D341Med (cell line): ENCODE measurements at regions not wholly inside any gene's neighbourhood (a gene's known extent, or its start where the extent isn't known, plus 50 kb on each side); places are given as distances from the start of the nearest gene placed in this dataset.
"Not testable (repeated sequence)": the region's sequence is repeated elsewhere in the genome, so short reads cannot be mapped to it uniquely, and the experiment has no call there.

Source experiments
- DNase-seq: peaks from one replicate; pipeline ENCODE4 v3.0.0; 2012; ENCODE audit warnings: low spot score

DNA sequence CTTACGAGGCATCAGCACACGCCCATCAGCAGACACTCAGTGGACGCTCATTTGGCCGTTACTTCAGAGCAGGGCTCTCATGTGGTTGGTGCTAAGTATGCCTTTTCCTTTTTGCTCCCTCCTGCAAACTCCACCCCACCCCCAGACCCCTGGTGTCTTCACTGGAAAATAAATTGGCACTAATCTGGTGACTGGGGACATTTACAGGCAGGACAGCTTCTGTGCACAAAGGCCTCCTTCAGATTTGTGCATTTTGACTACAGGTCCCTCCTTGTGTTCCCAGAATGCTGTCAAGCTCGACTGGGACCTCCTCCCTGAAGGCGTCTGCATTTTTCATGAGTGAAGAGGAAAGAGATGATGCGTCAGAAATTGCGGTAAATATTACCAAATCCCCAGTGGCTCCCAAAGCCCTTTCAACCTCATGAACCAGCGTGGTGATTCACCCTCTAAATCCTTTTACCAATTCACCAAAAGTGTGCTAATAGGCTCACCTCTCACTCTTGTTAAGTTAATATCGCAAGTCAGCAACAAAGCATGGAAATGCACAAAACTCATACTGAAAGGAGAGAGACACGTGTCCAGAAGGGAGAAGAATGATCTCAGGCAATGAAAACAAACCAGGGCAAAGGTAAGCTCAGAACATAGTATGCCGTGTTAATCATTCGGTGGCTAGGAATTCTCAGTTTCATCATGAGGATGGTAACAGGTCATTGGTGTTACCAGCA lies 119.0 kb downstream of the NKX6-1 start:
- no peak for DNase-seq

DNA sequence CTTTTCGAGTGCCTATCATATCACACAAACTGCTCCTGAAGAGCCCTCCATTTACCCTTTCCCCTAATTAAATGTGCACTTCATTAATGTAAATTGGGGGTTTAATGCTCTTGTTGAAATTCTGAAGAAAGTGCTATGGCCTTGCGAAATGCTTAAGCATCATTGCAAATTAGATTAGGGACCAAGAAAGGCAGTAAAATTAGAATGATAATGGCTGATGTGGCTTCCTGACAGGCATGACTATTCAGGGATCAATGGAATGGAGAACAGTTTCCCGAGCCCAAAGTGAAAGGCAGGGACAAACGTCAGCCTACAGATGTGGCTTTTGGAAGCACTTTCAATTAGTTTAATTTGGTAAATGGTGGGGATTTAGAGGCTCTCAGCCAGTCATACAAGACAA lies 120.1 kb downstream of the NKX6-1 start:
- DNase-seq, result no peak

DNA sequence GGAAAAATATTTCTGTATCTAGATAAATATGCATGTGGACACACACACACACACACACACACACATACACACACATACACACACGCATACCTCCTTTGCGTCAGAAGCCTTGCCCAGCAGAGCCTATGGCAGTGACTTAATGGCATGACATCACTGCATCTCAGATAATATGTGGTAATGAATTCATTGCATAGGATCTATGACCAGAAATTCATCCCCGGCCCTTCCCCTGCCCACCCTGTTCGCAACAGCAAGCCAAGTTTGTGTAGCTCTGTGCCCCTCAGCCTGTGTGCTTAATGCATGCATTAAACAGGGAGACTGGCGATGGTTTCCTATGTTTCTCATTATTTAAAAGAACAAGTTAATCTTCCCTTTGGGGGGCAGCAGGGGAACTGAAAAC lies 120.7 kb downstream of the NKX6-1 start:
- DNase-seq, result no peak

DNA sequence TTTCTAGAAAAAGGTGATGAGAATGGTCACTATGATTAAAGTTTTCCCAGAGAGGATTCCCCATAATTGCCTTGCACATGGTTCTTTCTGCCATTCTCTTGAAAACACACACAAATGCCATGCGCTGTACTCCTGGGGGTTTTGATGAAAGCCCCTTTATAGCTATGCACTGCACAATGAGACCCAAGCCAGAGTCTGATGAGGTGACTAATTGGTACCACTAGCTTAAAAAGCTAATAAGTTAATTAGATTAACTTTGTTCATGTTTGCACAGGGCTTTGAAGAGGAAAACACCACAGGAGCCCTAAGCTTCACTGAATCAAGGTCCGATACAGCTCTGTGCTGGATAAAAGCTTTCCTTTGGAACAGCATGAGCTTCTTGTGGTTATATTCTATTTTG lies 132.2 kb downstream of the NKX6-1 start:
- DNase-seq, result no peak

DNA sequence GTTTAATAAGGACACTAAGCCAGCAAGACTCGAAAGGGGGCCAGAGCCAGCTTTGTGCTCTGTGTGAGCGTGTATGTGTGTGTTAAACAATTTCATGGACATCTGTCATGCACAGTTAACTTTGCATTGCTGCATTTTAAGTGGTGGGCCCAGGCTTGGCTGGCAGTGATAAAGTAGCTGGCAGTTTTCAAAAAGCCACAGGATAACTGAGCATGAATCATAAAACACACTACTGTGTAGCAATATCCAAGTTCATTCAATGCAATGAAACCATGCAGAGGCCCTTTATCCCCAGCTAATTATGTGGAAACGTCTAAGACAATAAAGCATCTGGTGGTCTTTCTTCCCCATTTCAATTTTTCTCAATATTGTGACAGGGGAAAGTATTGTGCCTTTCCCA lies 132.9 kb downstream of the NKX6-1 start:
- DNase-seq, result no peak

DNA sequence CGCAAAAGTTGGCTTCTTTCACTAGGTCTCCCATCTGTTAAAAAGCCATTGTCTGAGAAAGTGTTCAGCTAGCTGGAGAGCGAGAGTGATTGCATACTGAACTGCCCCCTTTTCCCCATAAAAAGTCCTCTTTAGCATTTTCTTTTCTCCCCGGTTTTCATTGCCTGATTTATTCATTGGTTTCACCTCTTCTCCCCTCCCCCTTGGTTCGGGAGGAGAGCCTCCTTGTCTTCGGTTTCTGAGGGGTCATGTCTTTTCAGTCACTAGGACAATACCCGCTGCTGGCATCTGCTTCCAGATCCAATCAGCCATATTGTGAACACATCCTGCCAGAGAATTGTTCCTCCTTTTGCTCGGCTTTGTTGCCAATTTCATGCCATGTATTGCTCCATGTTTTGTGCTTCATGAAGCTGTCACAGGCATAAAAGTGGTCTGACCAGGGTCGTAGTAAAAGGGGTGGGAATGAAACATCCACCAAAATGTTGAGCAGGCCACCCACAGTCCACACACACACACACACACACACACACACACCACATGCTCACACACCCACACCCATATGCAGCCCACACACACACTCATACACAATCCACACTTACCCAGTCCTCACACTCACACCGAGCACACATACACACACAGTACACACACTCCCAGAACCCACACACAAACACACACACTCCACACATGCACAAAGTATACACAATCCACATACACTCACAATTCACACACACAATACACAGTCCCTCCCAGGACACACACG lies 136.0 kb downstream of the NKX6-1 start:
- no peak for DNase-seq

DNA sequence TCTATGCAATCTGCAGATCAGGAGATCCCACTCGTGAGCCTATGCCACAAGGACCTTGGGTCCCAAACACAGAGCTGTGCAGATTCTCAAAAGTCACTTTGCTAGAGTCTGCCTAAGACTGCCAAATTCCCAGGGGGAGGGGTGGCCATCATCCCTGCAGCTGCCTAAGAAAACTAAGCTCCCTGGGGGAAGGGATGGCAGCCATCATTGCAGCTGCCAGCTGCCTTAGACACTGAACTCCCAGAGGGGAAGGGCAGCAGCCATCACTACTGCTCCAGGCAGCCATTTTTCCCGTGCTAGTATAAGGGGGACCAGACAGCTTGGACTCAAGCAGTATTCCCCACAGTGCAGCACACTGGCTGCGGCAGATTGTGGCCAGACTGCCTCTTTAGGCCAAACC lies 156.9 kb downstream of the NKX6-1 start:
- peak; percentile 67 for DNase-seq

DNA sequence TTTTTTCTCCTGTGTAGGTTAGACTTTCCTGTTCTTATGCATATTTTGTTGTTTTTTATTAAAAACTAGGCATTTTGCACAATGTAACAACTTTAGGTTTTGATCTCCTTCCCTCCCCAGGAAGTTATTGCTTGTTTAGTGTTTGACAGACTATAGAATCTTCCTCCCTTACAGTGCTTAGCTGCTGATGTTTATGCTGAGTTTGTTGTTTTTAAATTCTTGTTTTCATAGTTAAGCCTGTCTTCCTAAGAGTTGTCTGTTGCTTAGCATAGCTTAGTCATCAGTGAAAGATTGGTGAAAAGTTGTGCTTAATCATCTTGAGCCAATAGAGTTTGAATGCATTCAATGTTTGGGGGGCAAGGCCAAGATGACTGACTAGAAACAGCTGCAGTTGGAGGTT lies 157.5 kb downstream of the NKX6-1 start:
- no peak for DNase-seq

DNA sequence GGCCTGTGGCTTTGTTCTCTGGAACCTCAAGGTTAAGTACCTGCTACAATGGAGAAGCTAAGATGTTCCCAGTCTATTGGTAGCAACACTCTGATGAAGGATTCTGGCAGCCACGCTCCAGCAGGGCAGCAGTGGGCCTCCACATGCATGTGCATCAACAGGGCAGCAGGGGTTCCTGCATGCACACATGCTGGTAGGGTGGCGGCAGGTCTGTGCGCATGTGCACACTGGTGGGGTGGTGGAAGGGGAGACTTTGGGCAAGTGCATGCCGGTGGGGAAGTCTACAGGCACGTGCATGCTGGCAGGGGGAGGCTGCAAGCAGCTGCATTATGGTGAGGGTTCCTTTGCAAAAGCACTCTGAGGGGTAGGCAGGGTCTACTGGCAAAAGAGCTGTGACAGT lies 160.7 kb downstream of the NKX6-1 start:
- no peak for DNase-seq

DNA sequence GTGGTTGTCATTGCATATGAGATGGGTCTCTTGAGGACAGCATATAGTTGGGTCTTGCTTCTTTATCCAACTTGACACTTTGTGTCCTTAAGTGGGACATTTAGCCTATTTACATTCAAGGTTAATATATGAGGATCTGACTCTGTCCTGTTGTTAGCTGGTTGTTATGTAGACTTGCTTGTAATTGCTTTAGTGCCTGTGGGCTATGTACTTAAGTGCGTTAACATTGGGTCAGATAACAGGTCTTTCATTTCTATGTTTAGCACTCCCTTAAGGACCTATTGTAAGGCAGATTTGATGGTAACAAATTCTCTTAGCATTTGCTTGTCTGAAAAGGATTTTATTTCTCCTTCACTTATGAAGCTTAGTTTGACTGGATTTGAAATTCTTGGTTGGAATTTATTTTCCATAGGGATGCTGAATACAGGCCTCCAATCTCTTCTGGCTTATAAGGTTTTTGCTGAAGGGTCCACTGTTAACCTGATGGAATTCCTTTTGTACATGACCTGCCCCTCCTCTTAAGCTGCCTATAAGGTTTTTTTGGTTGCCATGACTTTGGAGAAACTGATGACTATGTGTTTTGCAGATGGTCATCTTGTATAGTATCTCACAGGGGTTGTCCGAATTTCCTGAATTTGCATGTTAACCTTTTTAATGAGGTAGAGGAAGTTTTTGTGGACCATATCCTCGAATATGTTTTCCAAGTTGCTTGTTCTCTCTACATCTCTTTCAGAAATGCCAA lies 162.0 kb downstream of the NKX6-1 start:
- no peak for DNase-seq

DNA sequence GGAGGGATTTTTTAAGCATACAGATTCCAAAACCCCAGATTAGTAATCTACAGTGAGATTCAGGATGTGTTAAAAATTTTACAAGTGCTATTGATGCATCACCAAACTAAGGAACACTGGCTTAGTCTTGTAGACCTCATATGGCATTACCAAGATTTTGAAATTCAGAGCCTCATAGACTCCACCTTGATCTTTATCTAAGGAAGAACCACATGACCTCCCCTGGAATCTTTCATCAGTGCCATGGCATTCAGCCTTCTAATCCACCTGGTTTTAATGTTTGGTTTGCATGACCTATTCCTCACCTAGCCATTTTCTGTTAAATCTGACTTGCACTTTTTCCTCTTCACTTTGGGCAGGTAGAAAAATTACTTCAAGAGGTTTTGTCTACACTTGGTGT lies 171.6 kb downstream of the NKX6-1 start:
- no peak for DNase-seq

DNA sequence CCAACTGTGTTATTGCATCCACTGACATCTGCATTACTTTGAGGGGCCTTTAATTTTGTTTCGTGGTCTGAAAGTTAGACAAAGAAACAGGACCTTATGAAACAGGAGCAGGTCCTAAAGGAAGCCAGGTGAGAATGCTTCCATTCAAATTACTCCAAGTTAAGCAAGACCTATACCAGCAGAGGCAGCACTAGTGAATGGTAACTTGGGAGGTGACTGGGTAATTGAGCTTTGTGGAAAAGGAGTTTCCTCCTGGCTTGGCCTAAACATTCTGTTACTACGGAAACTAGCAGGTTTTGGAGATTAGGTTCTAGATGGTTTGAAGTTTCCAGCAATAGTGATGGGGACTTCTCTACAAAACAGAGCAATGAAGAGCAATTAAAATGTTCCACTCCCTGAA lies 173.5 kb downstream of the NKX6-1 start:
- DNase-seq, result no peak

DNA sequence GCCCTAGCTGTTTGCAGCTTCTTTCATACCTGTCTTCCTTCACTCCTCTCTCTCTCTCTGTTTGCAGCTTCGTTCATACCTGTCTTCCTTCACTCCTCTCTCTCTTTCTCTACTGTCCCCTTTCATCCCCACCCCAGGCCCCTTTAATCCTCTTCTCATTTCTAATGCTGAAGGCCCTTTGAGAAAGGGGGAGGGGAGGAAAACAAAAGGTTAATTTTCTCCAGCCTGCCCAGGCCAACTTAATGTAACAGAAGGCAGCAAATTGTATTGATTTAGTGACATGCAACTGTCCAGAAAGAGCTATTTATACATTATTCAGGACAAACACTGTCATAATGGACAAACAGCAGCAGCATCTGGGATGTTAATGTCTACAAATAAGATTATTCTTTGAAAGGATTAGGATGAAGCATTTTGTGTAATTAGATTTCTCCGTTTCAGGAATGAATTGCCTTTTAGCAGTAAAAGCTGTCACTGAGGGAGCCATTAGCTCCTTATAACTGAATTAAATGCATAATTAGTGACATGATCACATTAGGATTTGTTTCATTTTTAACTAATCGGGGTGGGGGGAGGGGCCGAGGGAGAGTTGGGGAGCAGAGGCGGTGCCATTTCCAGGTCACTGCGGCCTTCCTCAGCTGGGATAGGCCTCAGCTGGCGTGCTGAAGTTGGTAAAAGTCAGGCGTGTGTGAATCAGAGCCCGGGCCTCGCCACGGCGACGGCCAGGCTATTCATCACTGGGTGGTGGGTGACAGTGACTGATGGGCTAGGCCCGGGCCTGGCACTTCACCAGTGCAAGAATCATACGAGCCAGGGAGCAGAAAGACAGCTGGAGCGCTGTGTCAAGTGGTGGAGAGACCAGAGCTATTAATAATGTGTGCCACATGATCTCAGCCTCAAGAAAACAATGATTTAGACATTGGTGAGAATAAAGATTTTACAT lies 174.5 kb downstream of the NKX6-1 start:
- peak; percentile 73 for DNase-seq

DNA sequence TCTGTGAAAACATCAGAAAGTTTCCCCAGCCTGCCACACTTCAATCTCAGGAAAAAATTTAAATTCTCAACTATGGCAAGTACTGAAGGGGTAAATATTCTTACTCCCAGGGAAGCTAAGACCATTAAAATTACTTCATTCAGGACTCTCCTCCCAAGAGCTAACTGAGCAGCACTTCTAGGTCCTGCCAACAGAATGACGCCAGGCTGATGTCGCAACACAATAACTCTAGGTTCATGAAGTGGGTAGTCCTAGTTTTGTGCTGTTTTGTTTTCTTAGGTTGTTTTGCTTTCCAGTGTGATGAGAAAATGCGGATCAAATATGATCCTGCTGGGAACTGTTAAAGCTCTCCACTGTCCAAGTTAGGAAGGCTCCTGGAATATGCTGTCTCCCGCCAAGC lies 180.0 kb downstream of the NKX6-1 start:
- DNase-seq, result no peak

DNA sequence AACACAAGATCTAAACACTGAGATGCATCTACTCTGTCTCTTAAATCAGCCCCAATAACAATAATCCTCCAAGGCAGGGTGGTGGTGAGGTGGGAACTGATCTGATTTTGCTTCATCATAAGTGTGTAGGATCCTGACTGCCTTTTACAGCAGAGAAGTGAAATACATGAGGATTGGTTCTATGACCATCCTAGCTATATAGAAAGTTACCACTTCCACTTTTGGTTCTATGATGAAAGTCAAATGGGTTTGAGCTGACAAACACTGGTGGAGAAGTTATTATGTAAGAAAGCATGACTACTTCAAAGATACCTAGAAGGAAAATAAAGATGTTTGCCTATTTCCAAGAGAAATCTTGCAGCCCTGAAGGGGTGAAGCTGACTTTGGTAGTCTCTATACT lies 181.6 kb downstream of the NKX6-1 start:
- DNase-seq, result no peak

DNA sequence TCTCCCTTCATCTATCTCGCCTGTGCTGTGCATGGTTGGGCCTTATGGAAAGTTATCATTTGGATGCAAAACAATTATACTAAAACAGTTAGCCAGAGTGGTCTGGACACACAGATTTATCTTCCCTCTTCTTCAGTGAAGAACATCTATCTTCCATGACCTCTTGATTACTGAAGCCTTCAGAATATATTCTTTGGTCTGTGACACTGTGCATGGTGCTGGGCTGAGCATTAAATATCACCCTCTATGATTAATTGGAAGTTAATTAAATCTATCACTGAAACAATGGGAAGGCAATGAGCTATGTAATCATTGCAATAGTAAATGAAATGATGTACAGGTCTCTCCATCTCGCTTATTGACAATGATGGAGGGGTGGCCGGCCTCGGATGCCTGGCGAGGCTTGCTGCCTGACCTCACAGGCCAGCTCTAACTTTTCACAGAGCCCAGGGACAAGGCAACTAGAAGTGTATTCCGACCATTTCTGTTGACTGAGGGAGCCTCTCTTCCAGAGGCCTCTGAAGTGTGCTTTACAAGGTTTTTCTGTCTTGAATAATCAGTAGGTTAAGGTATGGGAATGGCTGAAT lies 186.6 kb downstream of the NKX6-1 start:
- no peak for DNase-seq

DNA sequence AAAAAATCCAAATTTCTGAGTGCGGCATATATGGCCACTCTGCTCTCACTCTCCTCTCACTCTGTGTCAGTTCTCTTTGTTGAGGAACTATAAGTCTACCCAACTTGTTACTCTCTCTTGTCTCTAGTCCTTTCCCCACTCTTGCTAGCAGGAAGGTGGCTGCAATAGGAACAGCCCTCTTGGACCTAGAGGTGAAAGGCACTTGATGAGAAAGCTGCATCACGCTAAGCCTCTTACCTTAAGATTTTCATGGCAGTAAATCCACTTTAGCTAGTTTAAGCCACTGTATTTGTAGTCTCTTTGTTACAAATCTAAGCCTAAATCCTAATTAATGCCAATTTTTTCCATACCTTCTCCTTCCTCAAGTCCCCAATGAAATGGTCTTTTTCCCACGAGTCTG lies 189.9 kb downstream of the NKX6-1 start:
- DNase-seq, result peak; percentile 53

DNA sequence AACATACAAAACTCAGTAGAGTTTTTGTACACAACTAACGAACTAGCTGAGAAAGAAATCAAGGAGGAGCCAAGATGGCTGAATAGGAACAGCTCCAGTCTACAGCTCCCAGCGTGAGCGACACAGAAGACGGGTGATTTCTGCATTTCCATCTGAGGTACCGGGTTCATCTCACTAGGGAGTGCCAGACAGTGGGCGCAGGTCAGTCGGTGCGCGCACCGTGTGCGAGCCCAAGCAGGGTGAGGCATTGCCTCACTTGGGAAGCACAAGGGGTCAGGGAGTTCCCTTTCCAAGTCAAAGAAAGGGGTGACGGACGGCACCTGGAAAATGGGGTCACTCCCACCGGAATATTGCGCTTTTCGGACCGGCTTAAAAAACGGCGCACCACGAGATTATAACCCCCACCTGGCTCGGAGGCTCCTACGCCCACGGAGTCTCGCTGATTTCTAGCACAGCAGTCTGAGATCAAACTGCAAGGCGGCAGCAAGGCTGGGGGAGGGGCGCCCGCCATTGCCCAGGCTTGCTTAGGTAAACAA lies 200.3 kb downstream of the NKX6-1 start:
- not testable (repeated sequence) for DNase-seq

DNA sequence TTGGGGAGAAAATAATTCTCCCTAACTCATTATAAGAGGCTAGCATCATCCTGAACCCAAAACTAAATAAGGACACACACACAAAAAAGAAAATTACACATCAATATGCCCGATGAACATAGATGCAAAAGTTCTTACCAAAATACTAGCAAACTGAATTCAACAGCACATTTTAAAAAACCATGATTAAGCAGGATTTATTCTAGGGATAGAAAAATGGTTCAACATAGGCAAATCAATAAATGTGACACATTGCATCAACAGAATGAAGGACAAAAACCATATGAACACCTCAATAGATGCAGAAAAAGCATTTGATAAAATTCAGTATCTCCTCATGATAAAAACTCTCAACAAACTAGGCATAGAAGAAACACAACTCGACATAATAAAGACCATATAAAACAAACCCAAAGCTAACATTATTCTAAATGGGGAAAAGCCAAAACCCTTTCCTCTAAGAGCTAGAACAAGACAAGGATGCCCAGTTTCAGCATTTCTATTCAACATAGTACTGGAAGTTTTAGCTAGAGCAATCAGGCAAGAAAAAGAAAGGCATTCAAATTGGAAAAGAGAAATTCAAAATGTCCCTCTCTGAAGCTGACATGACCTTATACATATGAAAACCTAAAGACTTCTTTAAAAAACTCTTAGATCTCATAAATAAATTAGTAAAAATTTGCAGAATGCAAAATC lies 200.9 kb downstream of the NKX6-1 start:
- DNase-seq, result no peak

DNA sequence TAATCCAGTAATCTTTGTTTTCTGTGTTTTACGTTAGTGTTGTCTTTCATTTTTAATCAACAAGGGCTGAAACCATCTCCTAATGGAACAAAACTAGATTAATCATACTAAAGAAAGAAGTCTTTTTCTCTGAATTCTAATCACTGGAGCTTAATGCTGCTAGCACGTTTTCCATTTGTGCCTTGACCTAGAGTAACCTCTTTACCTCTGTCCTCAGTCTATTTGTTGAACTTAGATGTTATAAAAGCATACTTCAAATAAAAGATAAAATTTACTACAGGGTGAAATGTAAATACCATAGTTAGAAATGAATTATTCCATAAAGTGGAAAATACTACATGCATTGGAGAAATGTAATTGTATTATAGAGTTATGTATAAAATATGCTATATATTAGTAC lies 207.1 kb downstream of the NKX6-1 start:
- DNase-seq, result no peak

DNA sequence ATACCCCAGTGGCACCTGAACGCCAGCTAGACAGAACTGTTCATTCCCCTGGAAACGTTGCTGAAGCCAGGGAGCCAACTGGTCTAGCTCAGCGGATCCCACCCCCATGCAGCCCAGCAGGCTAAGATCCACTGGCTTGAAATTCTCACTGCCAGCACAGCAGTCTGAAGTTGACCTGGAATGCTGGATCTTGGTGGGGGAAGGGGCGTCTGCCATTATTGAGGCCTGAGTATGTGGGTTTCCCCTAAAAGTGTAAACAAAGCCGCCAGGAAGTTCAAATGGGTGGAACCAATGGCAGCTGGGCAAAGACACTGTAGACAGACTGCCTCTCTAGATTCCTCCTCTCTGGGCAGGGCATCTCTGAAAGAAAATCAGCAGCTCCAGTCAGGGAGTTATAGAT lies 213.0 kb downstream of the NKX6-1 start:
- DNase-seq, result no peak
